ENCODE measurements at regions not wholly inside any gene's neighbourhood (a gene's known extent, or its start where the extent isn't known, plus 50 kb on each side); places are given as distances from the start of the nearest gene placed in this dataset.
"Not testable (repeated sequence)": the region's sequence is repeated elsewhere in the genome, so short reads cannot be mapped to it uniquely, and the experiment has no call there.

DNA sequence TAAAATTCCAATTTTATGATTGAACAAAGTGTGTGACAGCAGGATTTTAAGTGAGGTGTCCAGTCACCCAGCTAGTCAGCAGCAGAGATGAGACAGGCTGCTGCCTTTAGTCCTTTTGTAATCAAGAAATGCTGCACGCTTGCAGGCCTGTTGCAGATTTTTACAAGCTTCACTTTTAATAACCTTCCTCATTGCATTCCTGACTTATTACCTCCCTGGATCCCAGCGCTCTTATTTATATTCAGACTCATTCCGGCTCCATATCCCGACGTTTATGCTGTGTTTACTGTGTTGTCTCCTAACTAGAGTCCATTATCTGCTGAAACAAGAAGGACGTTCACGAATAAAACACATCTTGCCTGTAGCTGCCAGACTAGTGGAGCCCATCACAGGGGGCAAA is 442.5 kb upstream of the KLHL29 start:
- intact Hi-C loops (cut with micrococcal nuclease) = no loop called here

GRCh38 chr2:22944143-22944542 is 440.8 kb upstream of the KLHL29 start:
- intact Hi-C loops (cut with micrococcal nuclease) = no loop called here

GRCh38 chr2:22946553-22946952 is 438.4 kb upstream of the KLHL29 start:
- intact Hi-C loops (cut with micrococcal nuclease) = no loop called here

- intact Hi-C loops (cut with micrococcal nuclease) = no loop called here
Measured at GRCh38 chr2:22947741-22948140, 437.2 kb upstream of the KLHL29 start.

- intact Hi-C loops (cut with micrococcal nuclease) = no loop called here
Measured at GRCh38 chr2:22950431-22950830, 434.5 kb upstream of the KLHL29 start.

DNA sequence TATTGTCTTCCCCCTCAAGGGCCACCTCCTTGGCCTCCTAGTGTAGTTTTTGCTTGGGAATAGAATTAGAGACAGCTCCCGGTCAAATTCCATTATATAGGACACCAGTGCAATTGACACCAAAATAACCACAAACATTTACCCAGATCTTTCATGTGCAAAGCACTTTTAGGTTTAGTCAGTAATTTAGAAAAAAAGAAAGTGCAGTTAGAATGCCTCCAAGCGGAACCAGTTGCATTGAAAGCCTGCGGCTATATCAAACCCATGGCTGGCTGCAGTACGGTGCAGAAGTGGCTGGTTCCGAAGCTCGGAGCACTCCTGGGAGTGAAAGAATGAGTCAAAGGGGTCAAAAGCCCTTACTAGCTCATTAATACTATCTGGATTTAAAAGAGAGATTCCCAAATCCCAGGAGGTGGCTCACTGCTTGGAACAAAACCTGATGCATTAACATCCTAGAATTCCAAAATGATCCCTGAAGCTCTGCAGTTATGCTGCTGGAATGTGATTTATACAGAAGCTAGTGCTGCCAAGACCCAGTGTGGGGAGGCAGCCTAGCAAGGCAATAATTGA is 432.2 kb upstream of the KLHL29 start:
- intact Hi-C loops (cut with micrococcal nuclease) = no loop called here

DNA sequence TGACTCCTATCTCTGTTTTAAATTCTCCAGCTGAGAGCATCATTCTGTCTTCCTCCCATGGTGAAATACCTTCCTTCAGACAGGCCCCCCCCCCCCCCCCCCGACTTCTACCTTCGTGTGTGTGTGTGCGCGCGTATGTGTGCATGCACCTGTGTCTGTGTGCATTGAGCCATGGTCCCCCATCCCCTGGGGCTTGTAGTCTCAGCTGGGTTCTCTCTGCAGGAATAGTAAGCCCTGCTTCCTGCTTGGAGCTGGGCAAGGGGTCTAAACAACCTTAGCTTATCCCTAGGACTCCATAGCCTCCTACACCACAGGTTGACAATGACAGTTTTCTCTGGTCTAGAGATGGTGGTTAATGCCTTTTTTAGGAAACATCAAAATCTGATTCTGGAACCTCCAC is 427.5 kb upstream of the KLHL29 start:
- intact Hi-C loops (cut with micrococcal nuclease) = no loop called here

DNA sequence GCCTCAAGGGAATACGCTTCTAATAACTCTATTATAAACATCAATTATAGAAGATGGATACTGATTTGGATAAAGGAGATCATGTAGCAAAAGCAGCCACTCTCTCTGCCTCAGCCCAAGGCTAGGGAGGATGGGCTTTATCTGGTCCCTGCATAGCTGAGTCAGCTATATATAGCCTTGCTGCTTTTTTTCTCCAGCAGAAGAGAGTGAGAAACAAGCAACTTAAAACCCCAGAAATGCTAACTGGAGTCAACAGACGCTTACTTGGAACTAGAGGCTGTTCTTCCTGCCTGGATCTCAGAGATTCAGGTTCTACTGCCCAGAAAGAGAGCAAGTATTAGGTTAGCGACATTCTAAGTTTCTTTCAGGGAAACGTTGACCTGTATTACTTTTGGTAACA is 426.7 kb upstream of the KLHL29 start:
- intact Hi-C loops (cut with micrococcal nuclease) = no loop called here

DNA sequence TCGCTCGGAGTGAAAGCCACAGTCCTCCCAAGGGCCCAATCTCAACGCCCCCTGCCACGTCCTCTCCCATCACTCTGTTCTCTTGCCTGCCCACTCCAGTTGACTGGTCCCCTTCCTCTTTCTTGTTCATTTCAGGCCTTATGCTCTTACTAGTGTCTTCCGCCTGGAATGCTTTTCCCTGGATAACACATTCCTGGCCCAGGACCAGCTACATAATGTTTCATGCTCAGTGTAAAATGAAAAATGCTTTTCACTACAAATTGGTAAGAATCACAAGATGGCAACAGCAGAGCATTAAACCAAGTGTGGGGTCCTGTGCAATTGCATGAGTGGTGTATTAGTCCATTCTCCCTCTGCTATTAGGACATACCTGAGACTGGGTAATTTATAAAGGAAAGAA is 417.2 kb upstream of the KLHL29 start:
- intact Hi-C loops (cut with micrococcal nuclease) = no loop called here

DNA sequence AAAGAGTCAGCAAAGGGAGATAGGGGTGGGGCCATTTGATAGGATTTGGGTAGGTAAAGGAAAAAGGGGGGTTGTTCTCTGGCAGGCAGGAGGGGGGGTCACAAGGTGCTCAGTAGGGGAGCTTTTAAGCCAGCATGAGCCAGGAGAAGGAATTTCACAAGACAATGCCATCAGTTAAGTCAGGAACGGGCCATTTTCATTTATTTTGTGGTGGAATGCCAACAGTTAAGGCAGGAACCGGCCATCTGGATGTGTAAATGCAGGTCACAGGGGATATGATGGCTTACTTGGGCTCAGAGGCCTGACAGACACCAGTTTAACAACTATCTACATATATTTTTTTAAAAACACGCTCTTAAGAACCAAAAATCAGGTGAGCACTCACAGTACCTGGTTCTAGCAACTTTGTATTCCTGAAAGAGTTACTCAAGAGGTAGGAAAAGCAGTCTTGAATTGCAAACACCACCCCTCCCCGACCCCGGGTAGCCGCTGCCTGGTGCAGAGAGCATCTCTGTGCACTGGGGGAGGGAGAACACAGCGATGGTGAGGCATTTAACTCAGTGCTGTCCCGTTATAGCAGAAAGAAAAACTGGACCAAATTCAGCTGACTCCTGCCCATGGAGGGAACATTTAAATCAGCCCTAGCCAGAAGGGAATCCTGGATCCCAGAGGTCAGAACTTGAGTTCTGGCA is 414.5 kb upstream of the KLHL29 start:
- intact Hi-C loops (cut with micrococcal nuclease) = no loop called here

DNA sequence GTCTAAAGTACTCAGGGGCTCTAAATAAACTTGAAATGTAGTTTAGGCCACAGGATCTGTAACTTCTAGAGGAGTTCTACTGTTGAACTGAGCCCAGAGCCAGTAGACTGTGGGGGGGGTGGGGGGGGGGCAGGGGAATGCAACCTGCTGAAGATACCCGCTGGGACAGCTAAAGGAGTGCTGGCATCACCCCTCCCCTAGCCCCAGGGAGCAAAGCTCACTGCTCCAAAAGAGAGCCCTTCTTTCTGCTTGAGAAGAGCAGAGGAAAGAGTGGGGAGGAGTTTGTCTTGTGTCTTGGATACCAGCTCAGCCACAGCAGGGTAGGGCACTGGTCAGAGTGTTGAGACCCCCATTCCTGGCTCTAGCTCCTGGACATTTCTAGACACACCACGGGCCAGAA is 414.0 kb upstream of the KLHL29 start:
- intact Hi-C loops (cut with micrococcal nuclease) = no loop called here

DNA sequence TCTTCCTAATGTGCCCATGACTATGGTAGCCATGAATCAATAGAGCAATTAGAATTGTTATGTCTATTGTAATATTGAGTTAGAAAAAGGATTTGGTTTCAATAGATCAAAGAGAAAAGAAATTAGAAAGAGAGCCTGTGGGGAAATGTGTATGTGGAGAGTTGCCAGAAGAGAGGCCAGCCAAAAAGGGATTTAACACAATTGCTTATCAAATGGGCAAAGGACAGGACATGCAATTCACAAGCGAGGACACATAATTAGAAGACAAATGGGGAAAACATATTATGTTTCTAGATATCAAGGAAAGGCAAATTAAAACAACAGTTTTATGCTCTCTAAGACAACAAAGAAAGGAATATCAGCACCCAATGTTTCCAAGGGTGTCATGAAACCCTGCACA is 403.2 kb upstream of the KLHL29 start:
- intact Hi-C loops (cut with micrococcal nuclease) = no loop called here

DNA sequence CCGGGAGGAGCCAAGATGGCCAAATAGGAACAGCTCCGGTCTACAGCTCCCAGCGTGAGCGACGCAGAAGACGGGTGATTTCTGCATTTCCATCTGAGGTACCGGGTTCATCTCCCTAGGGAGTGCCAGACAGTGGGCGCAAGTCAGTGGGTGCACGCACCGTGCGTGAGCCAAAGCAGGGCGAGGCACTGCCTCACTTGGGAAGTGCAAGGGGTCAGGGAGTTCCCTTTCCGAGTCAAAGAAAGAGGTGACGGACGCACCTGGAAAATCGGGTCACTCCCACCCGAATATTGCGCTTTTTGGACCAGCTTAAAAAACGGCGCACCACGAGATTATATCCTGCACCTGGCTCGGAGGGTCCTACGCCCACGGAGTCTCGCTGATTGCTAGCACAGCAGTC is 400.8 kb upstream of the KLHL29 start:
- intact Hi-C loops (cut with micrococcal nuclease) = not testable (repeated sequence)

DNA sequence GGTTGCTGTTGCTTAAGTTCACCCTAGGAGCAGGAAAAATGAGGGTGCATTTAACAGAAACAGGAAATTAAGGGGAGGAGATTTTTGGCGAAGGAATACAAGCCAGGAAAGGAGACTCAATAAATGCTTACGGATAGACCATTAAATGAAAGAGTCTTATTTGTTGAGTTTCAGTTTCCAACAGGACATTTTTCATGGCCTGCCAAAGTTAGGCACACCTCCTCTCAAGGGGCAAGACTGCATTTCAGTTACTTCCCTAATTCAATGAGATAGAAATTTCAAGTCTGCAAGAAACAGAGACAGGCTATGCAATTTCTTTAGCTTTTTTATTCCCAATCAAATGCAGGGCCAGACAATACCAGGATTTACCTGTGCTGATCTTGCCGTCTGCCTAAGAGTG is 394.7 kb upstream of the KLHL29 start:
- intact Hi-C loops (cut with micrococcal nuclease) = no loop called here

- intact Hi-C loops (cut with micrococcal nuclease) = no loop called here
Measured at GRCh38 chr2:22991844-22992243, 393.1 kb upstream of the KLHL29 start.

DNA sequence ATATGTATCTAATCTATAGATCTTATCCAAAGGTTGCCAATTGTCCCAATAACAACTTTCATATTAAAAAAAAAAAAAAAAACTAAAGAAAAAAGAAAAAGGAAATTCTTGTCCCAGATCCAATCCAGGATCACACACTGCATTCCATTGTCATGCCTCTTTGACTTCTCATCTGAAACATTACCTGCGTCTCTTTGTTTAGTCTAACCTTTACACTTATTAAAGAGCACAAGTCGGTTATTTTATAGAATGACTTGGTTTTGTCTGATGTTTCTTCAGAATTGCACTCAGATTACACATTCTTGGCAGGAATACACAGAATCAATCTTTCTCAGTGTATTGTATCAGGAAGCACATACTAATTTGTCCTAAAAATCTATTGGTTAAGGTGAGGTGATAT is 392.5 kb upstream of the KLHL29 start:
- intact Hi-C loops (cut with micrococcal nuclease) = no loop called here

DNA sequence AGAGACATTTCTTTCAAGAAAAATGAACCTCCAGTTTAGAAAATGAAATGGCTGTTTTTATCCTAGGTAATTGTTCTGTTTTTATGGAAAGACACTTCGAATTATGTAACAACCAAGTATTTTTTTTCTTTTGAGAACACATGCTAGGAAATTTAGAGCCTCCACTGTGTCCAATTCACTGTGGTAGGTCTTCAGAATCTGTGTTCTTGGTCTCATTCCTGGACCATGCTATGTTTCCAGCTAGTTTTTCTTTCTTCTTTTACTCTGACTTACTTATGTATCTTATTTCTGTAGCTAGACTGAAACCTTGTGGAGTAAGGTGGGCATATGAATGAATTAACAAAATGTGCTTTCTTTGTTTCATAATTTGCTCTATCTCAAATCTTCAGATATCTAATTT is 391.7 kb upstream of the KLHL29 start:
- intact Hi-C loops (cut with micrococcal nuclease) = no loop called here

DNA sequence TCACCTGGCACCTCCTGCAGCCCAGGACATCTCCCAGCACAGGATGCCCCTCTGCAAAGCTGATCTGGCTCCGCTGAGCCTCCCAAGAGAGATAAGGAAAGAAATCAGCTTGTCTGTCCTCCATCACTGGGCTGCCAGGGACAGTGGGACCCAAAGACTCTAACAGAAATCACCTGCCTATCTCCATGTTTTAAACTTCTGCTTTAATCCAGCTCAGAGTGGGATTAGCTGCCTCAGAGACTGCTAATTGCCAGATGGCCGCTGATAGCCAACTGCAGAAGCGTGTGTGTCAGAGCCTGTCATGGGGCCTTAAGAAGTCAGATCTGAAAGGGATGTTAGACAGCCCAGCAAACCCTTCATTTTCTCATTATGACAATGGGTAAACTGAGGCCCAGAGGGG is 389.4 kb upstream of the KLHL29 start:
- intact Hi-C loops (cut with micrococcal nuclease) = no loop called here

GRCh38 chr2:22996911-22997310 is 388.1 kb upstream of the KLHL29 start:
- intact Hi-C loops (cut with micrococcal nuclease) = no loop called here

DNA sequence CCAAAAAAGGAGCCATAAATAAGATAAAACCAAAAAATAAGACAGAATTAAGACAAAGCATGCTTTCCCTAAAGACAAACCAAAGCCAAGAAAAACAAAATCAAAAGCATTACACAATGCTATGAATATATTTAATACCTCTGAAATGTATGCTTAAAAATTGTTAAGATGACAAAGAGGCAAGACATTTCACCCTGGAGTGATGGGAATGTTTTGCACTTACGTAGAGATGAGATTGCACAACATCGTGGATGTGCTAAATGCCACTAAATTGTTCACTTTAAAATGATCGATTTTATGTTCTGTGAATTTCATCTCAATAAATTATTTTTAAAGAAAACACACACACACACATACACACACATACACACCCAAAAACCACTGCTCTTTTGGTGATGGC is 386.6 kb upstream of the KLHL29 start:
- intact Hi-C loops (cut with micrococcal nuclease) = no loop called here

- intact Hi-C loops (cut with micrococcal nuclease) = no loop called here
Measured at GRCh38 chr2:22999951-23000350, 385.0 kb upstream of the KLHL29 start.

- intact Hi-C loops (cut with micrococcal nuclease) = no loop called here
Measured at GRCh38 chr2:23002234-23002633, 382.7 kb upstream of the KLHL29 start.

- intact Hi-C loops (cut with micrococcal nuclease) = no loop called here
Measured at GRCh38 chr2:23005469-23005868, 379.5 kb upstream of the KLHL29 start.
